CD14-positive monocyte (primary cell): ENCODE measurements at regions not wholly inside any gene's neighbourhood (a gene's known extent, or its start where the extent isn't known, plus 50 kb on each side); places are given as distances from the start of the nearest gene placed in this dataset.

ENCODE experiments used
- DNase-seq, 3 donors: peaks; one replicate each; pipeline ENCODE4 v3.0.0-alpha.2; 2011 to 2022
- H2AFZ ChIP-seq: 2 replicates; pipeline ENCODE4 v1.6.0; 2012; ENCODE audit warnings: mild to moderate bottlenecking, low read depth, low read length, inconsistent platforms; ENCODE audit not compliant: insufficient read depth, poor library complexity, severe bottlenecking
- H3K27ac ChIP-seq, 2 donors: 1 replicate in 1 of 2; 2 replicates in 1 of 2; pipeline ENCODE4 v1.5.1; 2012 to 2013; ENCODE audit warnings: low read length in 2 of 2, control low read depth in 1 of 2, inconsistent platforms in 1 of 2, low read depth in 1 of 2, mild to moderate bottlenecking in 1 of 2
- H3K27me3 ChIP-seq, 2 donors: one replicate each; pipeline versions ENCODE4 v1.6.0 to v1.6.1; 2011 to 2013; ENCODE audit warnings: low read length in 2 of 2; ENCODE audit not compliant: control insufficient read depth in 2 of 2, insufficient read depth in 2 of 2
- H3K36me3 ChIP-seq, 2 donors: replicated peaks in 1 of 2; 1 replicate in 1 of 2; 2 replicates in 1 of 2; pipeline versions ENCODE4 v1.5.1 to v1.6.1; 2012 to 2013; ENCODE audit warnings: low read length in 2 of 2, control low read depth in 1 of 2, inconsistent platforms in 1 of 2, mild to moderate bottlenecking in 1 of 2; ENCODE audit not compliant: insufficient read depth in 2 of 2, control insufficient read depth in 1 of 2
- H3K4me1 ChIP-seq, 2 donors: 1 replicate in 1 of 2; 2 replicates in 1 of 2; pipeline versions ENCODE4 v1.5.1 to v1.6.1; 2012 to 2013; ENCODE audit warnings: low read length in 2 of 2, control low read depth in 1 of 2, inconsistent platforms in 1 of 2, mild to moderate bottlenecking in 1 of 2, moderate library complexity in 1 of 2; ENCODE audit not compliant: insufficient read depth in 2 of 2, control insufficient read depth in 1 of 2
- H3K4me2 ChIP-seq: replicated peaks from 2 replicates; pipeline ENCODE3; 2012; ENCODE audit warnings: low read length, moderate library complexity, mild to moderate bottlenecking; ENCODE audit not compliant: poor library complexity, severe bottlenecking; ENCODE audit errors: extremely low read depth
- H3K4me3 ChIP-seq, 3 experiments: fragments of 200-600 bp in 1 of 3; sonication (generic) in 1 of 3; replicated peaks in 1 of 3; 1 replicate in 2 of 3; 2 replicates in 1 of 3; pipeline ENCODE4 v1.5.1; 2011 to 2013; ENCODE audit warnings: low read length in 3 of 3, mild to moderate bottlenecking in 3 of 3, control low read depth in 2 of 3, low read depth in 2 of 3, inconsistent platforms in 1 of 3, moderate library complexity in 1 of 3
- H3K79me2 ChIP-seq: 2 replicates; pipeline ENCODE4 v1.6.0; 2012; ENCODE audit warnings: mild to moderate bottlenecking, control low read depth, inconsistent platforms, low read length, moderate library complexity; ENCODE audit not compliant: insufficient read depth
- H3K9ac ChIP-seq: 2 replicates; pipeline ENCODE4 v1.6.0; 2017; ENCODE audit warnings: low read length, mild to moderate bottlenecking; ENCODE audit not compliant: insufficient read depth, poor library complexity, severe bottlenecking
- H3K9me3 ChIP-seq, 2 donors: replicated peaks in 1 of 2; 1 replicate in 1 of 2; 2 replicates in 1 of 2; pipeline versions ENCODE4 v1.5.1 to v1.6.1; 2012 to 2013; ENCODE audit warnings: low read length in 2 of 2, control low read depth in 1 of 2; ENCODE audit not compliant: control insufficient read depth in 1 of 2, insufficient read depth in 1 of 2
- H4K20me1 ChIP-seq: 2 replicates; pipeline ENCODE4 v1.6.0; 2012; ENCODE audit warnings: mild to moderate bottlenecking, low read length, control low read depth, moderate library complexity; ENCODE audit not compliant: insufficient read depth
- H3K27ac Mint-ChIP-seq, 7 donors: one replicate each; pipeline ENCODE4 v1.8.0; 2020; ENCODE audit warnings: mild to moderate bottlenecking in 7 of 7, mixed read lengths in 7 of 7, moderate library complexity in 6 of 7, inconsistent platforms in 2 of 7
- H3K27me3 Mint-ChIP-seq, 3 donors: one replicate each; pipeline ENCODE4 v1.8.0; 2021 to 2022; ENCODE audit warnings: low read depth in 3 of 3, mild to moderate bottlenecking in 3 of 3, mixed read lengths in 3 of 3, moderate library complexity in 3 of 3, inconsistent platforms in 1 of 3
- H3K36me3 Mint-ChIP-seq, 2 donors: one replicate each; pipeline ENCODE4 v1.8.0; 2020; ENCODE audit warnings: mixed read lengths in 2 of 2, inconsistent platforms in 1 of 2, mild to moderate bottlenecking in 1 of 2
- H3K4me1 Mint-ChIP-seq: one replicate; pipeline ENCODE4 v1.8.0; 2020; ENCODE audit warnings: mild to moderate bottlenecking, mixed read lengths
- H3K4me3 Mint-ChIP-seq, 2 donors: one replicate each; pipeline ENCODE4 v1.8.0; 2020; ENCODE audit warnings: mild to moderate bottlenecking in 2 of 2, mixed read lengths in 2 of 2, moderate library complexity in 1 of 2
- H3K9me3 Mint-ChIP-seq, 7 donors: one replicate each; pipeline ENCODE4 v1.8.0; 2020 to 2022; ENCODE audit warnings: mixed read lengths in 7 of 7, mild to moderate bottlenecking in 6 of 7, moderate library complexity in 6 of 7, inconsistent platforms in 2 of 7
- CTCF ChIP-seq: fragments of 200-600 bp; IDR thresholded peaks from one replicate; pipeline ENCODE4 v1.8.0; 2022; ENCODE audit warnings: antibody characterized with exemption, mild to moderate bottlenecking
- WGBS: methylation state at CpG from one replicate; pipeline ENCODE4 v1.1.5; 2013; ENCODE audit warnings: missing lambda C conversion rate; ENCODE audit not compliant: insufficient coverage; 5-methylcytosine and 5-hydroxymethylcytosine counted together
- intact Hi-C, 2 donors: fragments of 100-400 bp; cut with micrococcal nuclease; formaldehyde crosslinking; loops; one replicate each; pipeline versions ENCODE4 v1.15.0 to v1.15.1; 2023

GRCh38 chrX:8289523-8289922, 118.5 kb upstream of the VCX2 start:
- no peak for DNase-seq
- Histone ChIP-seq H4K20me1 (no peaks in the 10 kb centered on the region), H3K9me3 (peaks cover 3 to 9% of the 10 kb centered on the region in 2 donors), H3K27ac (no peak overlapping the region), H3K27me3 (no peaks in the 10 kb centered on the region), H3K9ac (no peak overlapping the region), H3K4me2 (no peak overlapping the region), H3K79me2 (no peaks in the 10 kb centered on the region), H3K36me3 (no peaks in the 10 kb centered on the region), H3K4me3 (no peak overlapping the region), H2AFZ (no peak overlapping the region), H3K4me1 (no peaks in the 10 kb centered on the region)
- Mint-ChIP-seq H3K27me3 (peaks cover 0 to 2% (median 0%) of the 10 kb centered on the region in 3 donors), H3K36me3 (no peaks in the 10 kb centered on the region), H3K27ac (no peak overlapping the region), H3K4me3 (no peak overlapping the region), H3K9me3 (peaks cover 0 to 7% (median 4%) of the 10 kb centered on the region in 7 donors), H3K4me1 (no peaks in the 10 kb centered on the region)
- no CpG with 5 or more reads among the region's 1 CpG for WGBS
- intact Hi-C loops = no loop called here
- no peak for TF ChIP-seq CTCF

- no peaks in the 10 kb centered on the region for H3K79me2 ChIP-seq
- H3K27ac ChIP-seq = no peak overlapping the region
- H3K4me1 ChIP-seq = no peaks in the 10 kb centered on the region
- Mint-ChIP-seq H3K4me1 (no peaks in the 10 kb centered on the region), H3K4me3 (no peak overlapping the region), H3K9me3 (peaks cover 0 to 17% (median 8%) of the 10 kb centered on the region in 7 donors), H3K27ac (no peak overlapping the region), H3K36me3 (no peaks in the 10 kb centered on the region), H3K27me3 (no peaks in the 10 kb centered on the region)
- peaks cover 13 to 16% of the 10 kb centered on the region in 2 donors for H3K9me3 ChIP-seq
- TF ChIP-seq CTCF = no peak
- intact Hi-C loops = no loop called here
- no peak overlapping the region for H3K4me3 ChIP-seq
- no peak for DNase-seq
- H3K4me2 ChIP-seq = no peak overlapping the region
- no peak overlapping the region for H2AFZ ChIP-seq
- H3K36me3 ChIP-seq = no peaks in the 10 kb centered on the region
- WGBS = no CpG with 5 or more reads among the region's 3 CpGs
- no peaks in the 10 kb centered on the region for H4K20me1 ChIP-seq
- no peak overlapping the region for H3K9ac ChIP-seq
- no peaks in the 10 kb centered on the region for H3K27me3 ChIP-seq
These were observed 126.7 kb upstream of the VCX2 start for GRCh38 chrX:8297766-8298165.
